SHP77 (cell line): ENCODE measurements at regions not wholly inside any gene's neighbourhood (a gene's known extent, or its start where the extent isn't known, plus 50 kb on each side); places are given as distances from the start of the nearest gene placed in this dataset.

Source experiments
- DNase-seq, 2 experiments: peaks; one replicate each; lab custom pipeline; 2025; lab: John Stamatoyannopoulos, UW

- DNase-seq: no peak
Measured at GRCh38 chr1:106755682-106756406, 300.6 kb upstream of the PRMT6 start.

GRCh38 chr1:106756752-106757151 is 299.7 kb upstream of the PRMT6 start:
- DNase-seq: no peak

GRCh38 chr1:106768077-106768476 is 288.4 kb upstream of the PRMT6 start:
- no peak for DNase-seq

- DNase-seq: no peak
Measured at GRCh38 chr1:106768501-106768900, 288.0 kb upstream of the PRMT6 start.

GRCh38 chr1:106773206-106773605 is 283.3 kb upstream of the PRMT6 start:
- DNase-seq: no peak

GRCh38 chr1:106780066-106780465 is 276.4 kb upstream of the PRMT6 start:
- DNase-seq: no peak

- DNase-seq: no peak
Measured at GRCh38 chr1:106780806-106781569, 275.5 kb upstream of the PRMT6 start.

- no peak for DNase-seq
Measured at GRCh38 chr1:106785176-106785575, 271.3 kb upstream of the PRMT6 start.

GRCh38 chr1:106787520-106787919 is 269.0 kb upstream of the PRMT6 start:
- no peak for DNase-seq

GRCh38 chr1:106789686-106790085 is 266.8 kb upstream of the PRMT6 start:
- no peak for DNase-seq

GRCh38 chr1:106791041-106791440 is 265.4 kb upstream of the PRMT6 start:
- DNase-seq: no peak

- no peak for DNase-seq
Measured at GRCh38 chr1:106793651-106794050, 262.8 kb upstream of the PRMT6 start.

- no peak for DNase-seq
Measured at GRCh38 chr1:106798991-106799390, 257.5 kb upstream of the PRMT6 start.

- no peak for DNase-seq
Measured at GRCh38 chr1:106802181-106802580, 254.3 kb upstream of the PRMT6 start.

GRCh38 chr1:106814418-106814817 is 242.1 kb upstream of the PRMT6 start:
- no peak for DNase-seq

- no peak for DNase-seq
Measured at GRCh38 chr1:106817575-106817974, 238.9 kb upstream of the PRMT6 start.

GRCh38 chr1:106831511-106831910 is 225.0 kb upstream of the PRMT6 start:
- no peak for DNase-seq

GRCh38 chr1:106836708-106837107 is 219.8 kb upstream of the PRMT6 start:
- no peak for DNase-seq

- no peak for DNase-seq
Measured at GRCh38 chr1:106843518-106843917, 213.0 kb upstream of the PRMT6 start.

- no peak for DNase-seq
Measured at GRCh38 chr1:106846656-106847055, 209.8 kb upstream of the PRMT6 start.

GRCh38 chr1:106861110-106861509 is 195.4 kb upstream of the PRMT6 start:
- DNase-seq: no peak

GRCh38 chr1:106868828-106869227 is 187.6 kb upstream of the PRMT6 start:
- DNase-seq: no peak

- no peak for DNase-seq
Measured at GRCh38 chr1:106875622-106876021, 180.9 kb upstream of the PRMT6 start.

- no peak for DNase-seq
Measured at GRCh38 chr1:106876384-106876783, 180.1 kb upstream of the PRMT6 start.
